ENCODE measurements at regions not wholly inside any gene's neighbourhood (a gene's known extent, or its start where the extent isn't known, plus 50 kb on each side); places are given as distances from the start of the nearest gene placed in this dataset.

GRCh38 chr1:4275083-4275482, 375.0 kb upstream of the C1orf174 start:
- DNase-seq (ENCODE audit: low read depth in 4 of 6, low spot score in 6 of 6), result no peak
- Histone ChIP-seq H3K9me3 (ENCODE audit: control insufficient read depth, insufficient read depth, low read length) (no peaks in the 10 kb centered on the region), H3K36me3 (ENCODE audit: control insufficient read depth, insufficient read depth, low read length) (no peaks in the 10 kb centered on the region), H3K4me1 (ENCODE audit: control insufficient read depth, insufficient read depth, low read length) (peaks cover 11% of the 10 kb centered on the region), H3K4me3 (ENCODE audit: low read depth, low read length) (no peak overlapping the region), H3K27me3 (ENCODE audit: control insufficient read depth, insufficient read depth, low read length) (no peaks in the 10 kb centered on the region), H3K27ac (ENCODE audit: low read depth, low read length) (no peak overlapping the region)
- WGBS (ENCODE audit: insufficient coverage), result 93% methylated on average over 9 of the region's 9 CpGs

- H3K27ac ChIP-seq (ENCODE audit: low read depth, low read length), result no peak overlapping the region
- H3K4me3 ChIP-seq (ENCODE audit: low read depth, low read length), result no peak overlapping the region
- peaks cover 3% of the 10 kb centered on the region for H3K4me1 ChIP-seq (ENCODE audit: control insufficient read depth, insufficient read depth, low read length)
- DNase-seq (ENCODE audit: low read depth in 4 of 6, low spot score in 6 of 6), result no peak
- H3K9me3 ChIP-seq (ENCODE audit: control insufficient read depth, insufficient read depth, low read length), result no peaks in the 10 kb centered on the region
- H3K36me3 ChIP-seq (ENCODE audit: control insufficient read depth, insufficient read depth, low read length), result no peaks in the 10 kb centered on the region
- no peaks in the 10 kb centered on the region for H3K27me3 ChIP-seq (ENCODE audit: control insufficient read depth, insufficient read depth, low read length)
- WGBS (ENCODE audit: insufficient coverage), result 0% methylated on average over 1 of the region's 5 CpGs
Measured at GRCh38 chr1:4276238-4276637, 376.2 kb upstream of the C1orf174 start.

- no peak overlapping the region for H3K4me3 ChIP-seq (ENCODE audit: low read depth, low read length)
- H3K36me3 ChIP-seq (ENCODE audit: control insufficient read depth, insufficient read depth, low read length), result no peaks in the 10 kb centered on the region
- no peak overlapping the region for H3K27ac ChIP-seq (ENCODE audit: low read depth, low read length)
- no peaks in the 10 kb centered on the region for H3K27me3 ChIP-seq (ENCODE audit: control insufficient read depth, insufficient read depth, low read length)
- H3K9me3 ChIP-seq (ENCODE audit: control insufficient read depth, insufficient read depth, low read length), result no peaks in the 10 kb centered on the region
- 100% methylated on average over 1 of the region's 2 CpGs for WGBS (ENCODE audit: insufficient coverage)
- H3K4me1 ChIP-seq (ENCODE audit: control insufficient read depth, insufficient read depth, low read length), result no peaks in the 10 kb centered on the region
- no peak for DNase-seq (ENCODE audit: low read depth in 4 of 6, low spot score in 6 of 6)
Measured at GRCh38 chr1:4277598-4277997, 376.8 kb upstream of the AJAP1 start.

- no peak for DNase-seq (ENCODE audit: low read depth in 4 of 6, low spot score in 6 of 6)
- no peak overlapping the region for H3K27ac ChIP-seq (ENCODE audit: low read depth, low read length)
- no peaks in the 10 kb centered on the region for H3K27me3 ChIP-seq (ENCODE audit: control insufficient read depth, insufficient read depth, low read length)
- H3K4me1 ChIP-seq (ENCODE audit: control insufficient read depth, insufficient read depth, low read length), result no peaks in the 10 kb centered on the region
- WGBS (ENCODE audit: insufficient coverage), result no CpG with 5 or more reads among the region's 3 CpGs
- no peaks in the 10 kb centered on the region for H3K9me3 ChIP-seq (ENCODE audit: control insufficient read depth, insufficient read depth, low read length)
- H3K4me3 ChIP-seq (ENCODE audit: low read depth, low read length), result no peak overlapping the region
- no peaks in the 10 kb centered on the region for H3K36me3 ChIP-seq (ENCODE audit: control insufficient read depth, insufficient read depth, low read length)
Measured at GRCh38 chr1:4284976-4285375, 369.4 kb upstream of the AJAP1 start.

- no peaks in the 10 kb centered on the region for H3K4me1 ChIP-seq (ENCODE audit: control insufficient read depth, insufficient read depth, low read length)
- DNase-seq (ENCODE audit: low read depth in 4 of 6, low spot score in 6 of 6), result peak in 1 of 6 donors; percentile 40
- no peak overlapping the region for H3K4me3 ChIP-seq (ENCODE audit: low read depth, low read length)
- H3K27me3 ChIP-seq (ENCODE audit: control insufficient read depth, insufficient read depth, low read length), result no peaks in the 10 kb centered on the region
- no peak overlapping the region for H3K27ac ChIP-seq (ENCODE audit: low read depth, low read length)
- 72% methylated on average over 3 of the region's 8 CpGs for WGBS (ENCODE audit: insufficient coverage)
- no peaks in the 10 kb centered on the region for H3K36me3 ChIP-seq (ENCODE audit: control insufficient read depth, insufficient read depth, low read length)
- H3K9me3 ChIP-seq (ENCODE audit: control insufficient read depth, insufficient read depth, low read length), result no peaks in the 10 kb centered on the region
Measured at GRCh38 chr1:4292861-4293260, 361.5 kb upstream of the AJAP1 start.

- peaks cover 20% of the 10 kb centered on the region for H3K4me1 ChIP-seq (ENCODE audit: control insufficient read depth, insufficient read depth, low read length)
- H3K4me3 ChIP-seq (ENCODE audit: low read depth, low read length), result no peak overlapping the region
- no peaks in the 10 kb centered on the region for H3K27me3 ChIP-seq (ENCODE audit: control insufficient read depth, insufficient read depth, low read length)
- no peaks in the 10 kb centered on the region for H3K9me3 ChIP-seq (ENCODE audit: control insufficient read depth, insufficient read depth, low read length)
- no peak overlapping the region for H3K27ac ChIP-seq (ENCODE audit: low read depth, low read length)
- WGBS (ENCODE audit: insufficient coverage), result 40% methylated on average over 2 of the region's 12 CpGs
- DNase-seq (ENCODE audit: low read depth in 4 of 6, low spot score in 6 of 6), result peak in 2 of 6 donors; percentile 28 to 57
- H3K36me3 ChIP-seq (ENCODE audit: control insufficient read depth, insufficient read depth, low read length), result no peaks in the 10 kb centered on the region
Measured at GRCh38 chr1:4298361-4299083, 355.9 kb upstream of the AJAP1 start.

GRCh38 chr1:4301007-4301406, 353.4 kb upstream of the AJAP1 start:
- Histone ChIP-seq H3K36me3 (ENCODE audit: control insufficient read depth, insufficient read depth, low read length) (no peaks in the 10 kb centered on the region), H3K4me1 (ENCODE audit: control insufficient read depth, insufficient read depth, low read length) (peaks cover 20% of the 10 kb centered on the region), H3K9me3 (ENCODE audit: control insufficient read depth, insufficient read depth, low read length) (peaks cover 2% of the 10 kb centered on the region), H3K4me3 (ENCODE audit: low read depth, low read length) (no peak overlapping the region), H3K27me3 (ENCODE audit: control insufficient read depth, insufficient read depth, low read length) (no peaks in the 10 kb centered on the region), H3K27ac (ENCODE audit: low read depth, low read length) (no peak overlapping the region)
- DNase-seq (ENCODE audit: low read depth in 4 of 6, low spot score in 6 of 6), result peak in 1 of 6 donors; percentile 81
- WGBS (ENCODE audit: insufficient coverage), result 69% methylated on average over 3 of the region's 8 CpGs

GRCh38 chr1:4303303-4303702, 351.1 kb upstream of the AJAP1 start:
- Histone ChIP-seq H3K4me3 (ENCODE audit: low read depth, low read length) (no peak overlapping the region), H3K36me3 (ENCODE audit: control insufficient read depth, insufficient read depth, low read length) (no peaks in the 10 kb centered on the region), H3K9me3 (ENCODE audit: control insufficient read depth, insufficient read depth, low read length) (peaks cover 2% of the 10 kb centered on the region), H3K27me3 (ENCODE audit: control insufficient read depth, insufficient read depth, low read length) (no peaks in the 10 kb centered on the region), H3K27ac (ENCODE audit: low read depth, low read length) (no peak overlapping the region), H3K4me1 (ENCODE audit: control insufficient read depth, insufficient read depth, low read length) (peaks cover 17% of the 10 kb centered on the region)
- no peak for DNase-seq (ENCODE audit: low read depth in 4 of 6, low spot score in 6 of 6)
- 80% methylated on average over 7 of the region's 9 CpGs for WGBS (ENCODE audit: insufficient coverage)

GRCh38 chr1:4305526-4306301, 348.7 kb upstream of the AJAP1 start:
- WGBS (ENCODE audit: insufficient coverage), result 93% methylated on average over 4 of the region's 6 CpGs

More at GRCh38 chr1:4305526-4306301, 348.7 kb upstream of the AJAP1 start:
- no peak for DNase-seq (ENCODE audit: low read depth in 4 of 6, low spot score in 6 of 6)
- Histone ChIP-seq H3K36me3 (ENCODE audit: control insufficient read depth, insufficient read depth, low read length) (no peaks in the 10 kb centered on the region), H3K27me3 (ENCODE audit: control insufficient read depth, insufficient read depth, low read length) (no peaks in the 10 kb centered on the region), H3K27ac (ENCODE audit: low read depth, low read length) (no peak overlapping the region), H3K9me3 (ENCODE audit: control insufficient read depth, insufficient read depth, low read length) (peaks cover 2% of the 10 kb centered on the region), H3K4me1 (ENCODE audit: control insufficient read depth, insufficient read depth, low read length) (peaks cover 6% of the 10 kb centered on the region), H3K4me3 (ENCODE audit: low read depth, low read length) (no peak overlapping the region)

Measured in spinal cord (tissue), 9 donors.